HepG2 (cell line): ENCODE measurements at regions not wholly inside any gene's neighbourhood (a gene's known extent, or its start where the extent isn't known, plus 50 kb on each side); places are given as distances from the start of the nearest gene placed in this dataset.

Experiments
- CHCHD3 ChIP-seq: sonication (generic); formaldehyde crosslinking; IDR thresholded peaks from 2 replicates; pipeline ENCODE4 v1.8.0; 2022; ENCODE audit warnings: mild to moderate bottlenecking, missing genetic modification reagents, moderate library complexity
- CREB1 ChIP-seq, 2 experiments: fragments of 450-650 bp in 1 of 2; IDR thresholded peaks; 2 replicates each; pipeline ENCODE4 v1.6.1; 2016 to 2017; ENCODE audit warnings: control low read depth in 1 of 2, mild to moderate bottlenecking in 1 of 2, missing compliant biosample characterization in 1 of 2, missing genetic modification characterization in 1 of 2
- ERF ChIP-seq: IDR thresholded peaks from 2 replicates; pipeline ENCODE4 v1.6.1; 2018; ENCODE audit warnings: missing biosample characterization, missing genetic modification reagents
- GATAD1 ChIP-seq: IDR thresholded peaks from 2 replicates; pipeline ENCODE4 v1.6.1; 2016; ENCODE audit warnings: missing genetic modification reagents, missing compliant biosample characterization
- JUND ChIP-seq: sonication (generic); formaldehyde crosslinking; IDR thresholded peaks from 2 replicates; pipeline ENCODE4 v1.8.0; 2022; ENCODE audit warnings: mild to moderate bottlenecking, missing genetic modification reagents
- KDM1A ChIP-seq: IDR thresholded peaks from 2 replicates; pipeline ENCODE4 v1.6.1; 2016; ENCODE audit warnings: missing compliant biosample characterization
- MTERF4 ChIP-seq: sonication (generic); formaldehyde crosslinking; IDR thresholded peaks from 2 replicates; pipeline ENCODE4 v1.8.0; 2023; ENCODE audit warnings: mild to moderate bottlenecking, missing genetic modification reagents
- PCBP1 ChIP-seq: fragments of 200-400 bp; formaldehyde crosslinking; IDR thresholded peaks from 2 replicates; pipeline ENCODE4 v1.6.1; 2017; ENCODE audit warnings: mild to moderate bottlenecking, low read depth, low read length, borderline replicate concordance
- PHB2 ChIP-seq: fragments of 450-650 bp; IDR thresholded peaks from 2 replicates; pipeline ENCODE4 v1.6.1; 2018; ENCODE audit not compliant: partially characterized antibody
- POLR2AphosphoS5 ChIP-seq: IDR thresholded peaks from 2 replicates; pipeline ENCODE4 v1.6.1; 2012; ENCODE audit warnings: low read depth, low read length
- RCOR2 ChIP-seq: IDR thresholded peaks from 2 replicates; pipeline ENCODE4 v1.6.1; 2016; ENCODE audit warnings: missing biosample characterization, missing genetic modification reagents
- SIX4 ChIP-seq: sonication (generic); formaldehyde crosslinking; IDR thresholded peaks from 2 replicates; pipeline ENCODE4 v1.4.0; 2020; ENCODE audit warnings: missing genetic modification reagents
- SPEN ChIP-seq: sonication (generic); formaldehyde crosslinking; IDR thresholded peaks from 2 replicates; pipeline ENCODE4 v1.5.1; 2020; ENCODE audit warnings: low read depth, mild to moderate bottlenecking, missing genetic modification reagents
- SRSF9 ChIP-seq: fragments of 200-400 bp; formaldehyde crosslinking; IDR thresholded peaks from 2 replicates; pipeline ENCODE4 v1.6.1; 2018; ENCODE audit warnings: borderline replicate concordance, mild to moderate bottlenecking, low read depth, low read length; ENCODE audit not compliant: insufficient read depth, poor library complexity, severe bottlenecking
- THAP11 ChIP-seq: IDR thresholded peaks from 2 replicates; pipeline ENCODE4 v1.6.1; 2016; ENCODE audit warnings: missing biosample characterization, missing genetic modification reagents
- ZBTB33 ChIP-seq: sonication (generic); formaldehyde crosslinking; IDR thresholded peaks from 2 replicates; pipeline ENCODE4 v1.4.0; 2020; ENCODE audit warnings: missing genetic modification reagents
- ZFX ChIP-seq: sonication (generic); formaldehyde crosslinking; IDR thresholded peaks from 2 replicates; pipeline ENCODE4 v1.4.0; 2020; ENCODE audit warnings: mild to moderate bottlenecking, low read depth, missing genetic modification reagents, moderate library complexity
- ZNF121 ChIP-seq: sonication (generic); formaldehyde crosslinking; IDR thresholded peaks from 2 replicates; pipeline ENCODE4 v1.5.0; 2020; ENCODE audit warnings: mild to moderate bottlenecking, missing genetic modification reagents
- ZNF260 ChIP-seq: sonication (generic); formaldehyde crosslinking; IDR thresholded peaks from 2 replicates; pipeline ENCODE4 v1.4.0; 2020; ENCODE audit warnings: missing genetic modification reagents, low read depth, mild to moderate bottlenecking, borderline replicate concordance
- ZNF441 ChIP-seq: sonication (generic); formaldehyde crosslinking; IDR thresholded peaks from 2 replicates; pipeline ENCODE4 v1.7.0; 2021; ENCODE audit warnings: missing genetic modification reagents, borderline replicate concordance
- ZNF557 ChIP-seq: sonication (generic); formaldehyde crosslinking; IDR thresholded peaks from 2 replicates; pipeline ENCODE4 v1.4.0; 2020; ENCODE audit warnings: missing genetic modification reagents
- ZNF670 ChIP-seq: sonication (generic); formaldehyde crosslinking; IDR thresholded peaks from 2 replicates; pipeline ENCODE4 v1.8.0; 2022; ENCODE audit warnings: mild to moderate bottlenecking, missing genetic modification reagents, borderline replicate concordance
- ZNF761 ChIP-seq: sonication (generic); formaldehyde crosslinking; conservative IDR thresholded peaks from 2 replicates; pipeline ENCODE4 v1.4.0; 2020; ENCODE audit warnings: mild to moderate bottlenecking, missing genetic modification reagents
- ZSCAN21 ChIP-seq: sonication (generic); formaldehyde crosslinking; IDR thresholded peaks from 2 replicates; pipeline ENCODE4 v1.8.0; 2022; ENCODE audit warnings: mild to moderate bottlenecking, missing genetic modification reagents, moderate library complexity, borderline replicate concordance
- TF ChIP-seq, protein P1 (sequence below): sonication (generic); formaldehyde crosslinking; IDR thresholded peaks from 2 replicates; pipeline ENCODE4 v1.5.1; 2020; ENCODE audit warnings: missing genetic modification reagents, mild to moderate bottlenecking, borderline replicate concordance

GRCh38 chr14:49992901-49993339, 100.0 kb downstream of the ARF6 start (continued):
- peak; percentile 61; the same call in 1 of the 2 replicates for TF ChIP-seq ZNF121
- TF ChIP-seq CREB1 (IDR thresholded peaks at IDR 0.05): peak; percentile 90
- TF ChIP-seq CREB1 (CRISPR knock-in tag; IDR thresholded peaks at IDR 0.05): peak; percentile 43; the same call in 1 of the 2 replicates
- TF ChIP-seq ZNF441: 0 out of 2 replicates have a peak, but pooled peaks have one; percentile 46
- TF ChIP-seq ERF (CRISPR knock-in tag): peak; percentile 83
- TF ChIP-seq ZBTB33 (CRISPR knock-in tag): peak; percentile 70
- no peak for TF ChIP-seq KDM1A (CRISPR knock-in tag)
- TF ChIP-seq THAP11 (CRISPR knock-in tag): peak; percentile 57
- no peak for TF ChIP-seq PCBP1
- peak; percentile 35; the same call in 1 of the 2 replicates for TF ChIP-seq ZSCAN21 (CRISPR knock-in tag)
- TF ChIP-seq MTERF4 (CRISPR knock-in tag): no peak
- TF ChIP-seq SRSF9: no peak
- TF ChIP-seq SPEN (CRISPR knock-in tag): peak; percentile 90; the same call in 1 of the 2 replicates
- TF ChIP-seq CHCHD3: no peak
- no peak for TF ChIP-seq ZNF670 (CRISPR knock-in tag)
- TF ChIP-seq, protein P1, sequence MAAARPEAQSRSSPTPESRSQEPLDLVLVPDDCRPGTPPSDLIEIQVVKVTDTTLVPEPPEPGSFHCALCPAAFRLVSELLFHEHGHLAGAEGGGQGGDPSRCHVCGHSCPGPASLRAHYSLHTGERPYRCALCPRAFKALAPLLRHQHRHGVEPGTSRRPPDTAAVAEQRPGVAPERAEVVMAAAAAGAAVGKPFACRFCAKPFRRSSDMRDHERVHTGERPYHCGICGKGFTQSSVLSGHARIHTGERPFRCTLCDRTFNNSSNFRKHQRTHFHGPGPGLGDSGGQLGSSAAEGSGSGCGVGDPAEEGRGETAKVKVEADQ (CRISPR knock-in tag): no peak
- no peak for TF ChIP-seq ZFX
- no peak for TF ChIP-seq ZNF557 (CRISPR knock-in tag)
- peak; percentile 53; the same call in 1 of the 2 replicates for TF ChIP-seq GATAD1 (CRISPR knock-in tag)
- peak; percentile 62; the same call in 1 of the 2 replicates for TF ChIP-seq RCOR2 (CRISPR knock-in tag)
- TF ChIP-seq SIX4 (CRISPR knock-in tag): no peak
- TF ChIP-seq POLR2AphosphoS5: no peak
- no peak for TF ChIP-seq PHB2
- no peak for TF ChIP-seq ZNF761
- peak; percentile 48; the same call in 1 of the 2 replicates for TF ChIP-seq JUND
- no peak for TF ChIP-seq ZNF260 (CRISPR knock-in tag)
